ENCODE measurements at regions not wholly inside any gene's neighbourhood (a gene's known extent, or its start where the extent isn't known, plus 50 kb on each side); places are given as distances from the start of the nearest gene placed in this dataset.

DNA sequence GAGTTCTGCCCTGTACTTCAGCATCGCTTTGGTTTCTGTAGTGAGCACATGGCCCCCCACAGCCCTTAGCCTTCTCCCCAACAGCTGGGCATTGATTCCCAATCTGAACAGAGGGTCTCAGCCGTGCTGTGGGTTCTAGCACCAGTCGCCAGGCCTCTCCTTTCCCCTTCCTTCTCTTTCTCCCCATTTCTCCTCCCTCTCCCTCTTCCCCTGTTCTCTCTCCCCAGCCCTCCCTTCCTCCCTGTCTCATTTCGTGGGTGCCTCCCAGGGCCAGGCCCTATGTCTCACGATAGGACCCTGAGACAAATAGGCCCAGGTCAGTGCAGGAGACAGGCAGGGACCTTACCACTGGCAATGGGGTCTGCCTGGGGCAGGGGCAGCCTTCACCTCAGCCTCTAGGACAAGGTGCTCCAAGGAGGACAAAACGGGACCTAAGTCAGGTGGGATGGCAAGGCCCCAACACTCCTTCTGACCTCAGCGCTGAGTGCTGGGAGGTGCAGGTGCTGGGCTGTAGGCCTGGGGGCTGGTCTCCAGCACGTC, 143.4 kb upstream of the GPC1 start:
- no peaks in the 10 kb centered on the region for H3K27me3 ChIP-seq (ENCODE audit: insufficient read depth, low read length)
- no peak overlapping the region for H2BK12ac ChIP-seq (ENCODE audit: low read length)
- H3K9ac ChIP-seq (ENCODE audit: low read length) = no peak overlapping the region
- no peak overlapping the region for H4K8ac ChIP-seq (ENCODE audit: low read depth, low read length)
- no peaks in the 10 kb centered on the region for H3K79me1 ChIP-seq (ENCODE audit: low read length)
- no peak overlapping the region for H2AK5ac ChIP-seq (ENCODE audit: low read length)
- no peak overlapping the region for H3K23ac ChIP-seq (ENCODE audit: low read length)
- H2AFZ ChIP-seq (ENCODE audit: insufficient read depth, low read length, poor library complexity) = no peak overlapping the region
- no peak overlapping the region for H3K4me3 ChIP-seq (ENCODE audit: low read depth, low read length)
- DNase-seq = no peak
- no peak overlapping the region for H4K91ac ChIP-seq (ENCODE audit: low read depth, low read length)
- no peaks in the 10 kb centered on the region for H3K4me1 ChIP-seq (ENCODE audit: control insufficient read depth in 1 of 2, insufficient read depth in 2 of 2, low read length in 2 of 2)
- no peak overlapping the region for H2BK5ac ChIP-seq (ENCODE audit: low read depth, low read length, poor library complexity)
- H3K36me3 ChIP-seq (ENCODE audit: control insufficient read depth in 1 of 2, insufficient read depth in 2 of 2, low read length in 2 of 2) = no peaks in the 10 kb centered on the region
- H4K12ac ChIP-seq (ENCODE audit: low read depth, low read length) = no peak overlapping the region
- H3K4me2 ChIP-seq (ENCODE audit: low read length) = no peak overlapping the region
- H2BK120ac ChIP-seq (ENCODE audit: insufficient read depth, low read length, poor library complexity) = no peak overlapping the region
- H3K9me3 ChIP-seq (ENCODE audit: insufficient read depth, low read depth, low read length) = no peaks in the 10 kb centered on the region
- no peak overlapping the region for H3K4ac ChIP-seq (ENCODE audit: low read depth, low read length)
- no peak overlapping the region for H3K18ac ChIP-seq (ENCODE audit: low read length)
- WGBS (ENCODE audit: extremely low coverage, insufficient coverage, insufficient read length) = no CpG with 5 or more reads among the region's 8 CpGs
- H3K79me2 ChIP-seq (ENCODE audit: control insufficient read depth, insufficient read depth, low read length, poor library complexity) = no peaks in the 10 kb centered on the region
- no peak overlapping the region for H3K14ac ChIP-seq (ENCODE audit: low read length)
- H3K27ac ChIP-seq (ENCODE audit: low read depth, low read length) = no peak overlapping the region

DNA sequence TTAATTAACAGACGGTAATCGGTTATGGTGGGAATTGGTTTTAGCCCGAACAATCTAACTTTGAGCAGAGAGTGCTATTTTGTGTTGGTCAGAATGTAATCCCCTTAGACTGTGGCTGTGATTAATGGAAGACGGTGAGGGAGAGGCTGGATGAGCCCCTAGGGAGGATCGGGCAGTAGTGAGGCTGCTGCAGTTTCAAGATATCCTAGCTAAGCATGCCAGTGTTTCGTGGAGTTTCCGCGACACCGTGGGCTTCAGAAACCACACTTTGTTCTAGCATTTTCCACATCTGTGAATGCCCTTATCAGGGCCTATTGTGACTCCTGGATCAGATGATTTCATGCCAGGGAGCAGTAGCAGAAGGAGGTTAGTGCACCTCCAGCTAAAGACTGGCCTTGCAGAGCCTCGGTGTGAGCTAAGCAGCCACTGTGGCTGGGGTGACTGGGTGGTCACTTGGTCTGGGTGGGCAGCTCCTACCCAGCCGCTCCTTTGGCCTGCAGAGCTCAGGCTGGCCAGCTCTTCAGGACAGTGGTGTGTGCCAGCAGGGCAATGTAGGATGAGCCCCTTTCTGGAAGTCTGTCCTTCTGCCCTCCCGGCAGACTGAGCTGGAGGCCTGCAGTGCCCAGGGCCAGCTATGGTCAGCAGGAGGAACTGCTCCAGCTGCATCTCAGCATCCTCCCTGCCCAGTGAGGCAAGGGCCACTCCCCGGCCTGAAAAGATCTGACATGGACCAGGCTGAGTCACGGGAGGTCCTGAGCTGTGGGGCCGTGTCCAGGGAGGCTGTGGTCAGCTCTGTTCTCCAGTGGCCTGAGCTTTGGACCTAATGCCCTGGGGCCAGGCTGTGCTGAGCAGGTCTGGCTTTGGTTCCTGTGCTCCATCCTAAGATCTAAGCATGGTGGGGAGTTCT, 142.6 kb upstream of the GPC1 start:
- H3K79me2 ChIP-seq (ENCODE audit: control insufficient read depth, insufficient read depth, low read length, poor library complexity) = no peaks in the 10 kb centered on the region
- no peak overlapping the region for H3K27ac ChIP-seq (ENCODE audit: low read depth, low read length)
- no peak overlapping the region for H4K91ac ChIP-seq (ENCODE audit: low read depth, low read length)
- H3K4me2 ChIP-seq (ENCODE audit: low read length) = no peak overlapping the region
- WGBS (ENCODE audit: extremely low coverage, insufficient coverage, insufficient read length) = no CpG with 5 or more reads among the region's 15 CpGs
- H3K9ac ChIP-seq (ENCODE audit: low read length) = no peak overlapping the region
- no peak overlapping the region for H4K12ac ChIP-seq (ENCODE audit: low read depth, low read length)
- no peak overlapping the region for H3K23ac ChIP-seq (ENCODE audit: low read length)
- H2BK5ac ChIP-seq (ENCODE audit: low read depth, low read length, poor library complexity) = no peak overlapping the region
- no peak overlapping the region for H4K8ac ChIP-seq (ENCODE audit: low read depth, low read length)
- H2AFZ ChIP-seq (ENCODE audit: insufficient read depth, low read length, poor library complexity) = no peak overlapping the region
- no peaks in the 10 kb centered on the region for H3K27me3 ChIP-seq (ENCODE audit: insufficient read depth, low read length)
- H3K36me3 ChIP-seq (ENCODE audit: control insufficient read depth in 1 of 2, insufficient read depth in 2 of 2, low read length in 2 of 2) = no peaks in the 10 kb centered on the region
- no peak overlapping the region for H3K14ac ChIP-seq (ENCODE audit: low read length)
- H3K79me1 ChIP-seq (ENCODE audit: low read length) = no peaks in the 10 kb centered on the region
- no peaks in the 10 kb centered on the region for H3K4me1 ChIP-seq (ENCODE audit: control insufficient read depth in 1 of 2, insufficient read depth in 2 of 2, low read length in 2 of 2)
- H2BK12ac ChIP-seq (ENCODE audit: low read length) = no peak overlapping the region
- DNase-seq = no peak
- no peak overlapping the region for H3K18ac ChIP-seq (ENCODE audit: low read length)
- H3K4ac ChIP-seq (ENCODE audit: low read depth, low read length) = no peak overlapping the region
- H2BK120ac ChIP-seq (ENCODE audit: insufficient read depth, low read length, poor library complexity) = no peak overlapping the region
- H3K9me3 ChIP-seq (ENCODE audit: insufficient read depth, low read depth, low read length) = no peaks in the 10 kb centered on the region
- H3K4me3 ChIP-seq (ENCODE audit: low read depth, low read length) = no peak overlapping the region
- H2AK5ac ChIP-seq (ENCODE audit: low read length) = no peak overlapping the region

DNA sequence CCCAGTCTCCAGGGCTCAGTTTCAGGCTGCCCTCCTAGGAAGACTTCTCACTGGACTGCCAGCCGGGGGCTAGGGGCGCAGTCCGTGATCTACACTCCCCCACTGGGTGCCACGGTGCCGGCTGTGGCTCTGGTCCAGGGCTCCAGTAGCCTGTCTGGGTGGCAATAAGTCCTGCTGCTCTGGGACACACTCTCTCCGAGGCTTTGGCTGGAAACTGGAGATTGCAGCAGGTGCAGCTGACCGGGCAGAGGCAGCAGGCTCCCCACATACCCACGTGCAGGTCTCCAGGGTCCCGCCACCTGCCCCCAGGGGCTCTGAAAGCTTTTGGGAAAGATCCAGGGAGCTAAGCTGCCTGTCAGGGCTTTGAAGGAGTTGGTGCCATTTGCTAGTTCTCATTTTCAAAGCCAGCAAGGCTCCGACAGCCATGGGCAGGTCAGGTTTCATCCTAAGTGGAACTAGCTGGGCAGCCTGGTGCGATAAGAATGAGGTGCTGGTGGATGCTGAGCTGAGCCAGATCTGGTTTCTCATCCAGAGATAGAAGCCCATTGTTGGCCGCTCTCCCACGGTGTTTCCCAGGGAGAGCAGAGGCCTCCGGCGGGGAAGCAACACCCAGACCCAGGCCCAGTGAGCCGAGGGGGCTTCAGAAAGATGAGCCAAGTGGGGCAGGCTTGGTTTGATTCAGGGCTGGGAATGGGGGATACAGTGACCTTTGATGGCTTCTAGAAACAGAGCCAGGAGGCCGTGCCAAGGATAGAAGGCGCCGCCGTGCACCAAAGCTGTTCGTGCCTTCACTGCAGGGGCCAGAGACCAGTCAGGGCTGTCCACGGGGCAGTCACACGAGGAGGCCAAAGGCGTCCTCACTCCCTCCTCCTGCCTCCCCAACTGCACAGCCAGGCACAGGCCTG, 141.7 kb upstream of the GPC1 start:
- no peaks in the 10 kb centered on the region for H3K9me3 ChIP-seq (ENCODE audit: insufficient read depth, low read depth, low read length)
- H4K12ac ChIP-seq (ENCODE audit: low read depth, low read length) = no peak overlapping the region
- no peak for DNase-seq
- no peak overlapping the region for H3K9ac ChIP-seq (ENCODE audit: low read length)
- WGBS (ENCODE audit: extremely low coverage, insufficient coverage, insufficient read length) = no CpG with 5 or more reads among the region's 24 CpGs
- H3K79me1 ChIP-seq (ENCODE audit: low read length) = no peaks in the 10 kb centered on the region
- no peaks in the 10 kb centered on the region for H3K79me2 ChIP-seq (ENCODE audit: control insufficient read depth, insufficient read depth, low read length, poor library complexity)
- no peaks in the 10 kb centered on the region for H3K36me3 ChIP-seq (ENCODE audit: control insufficient read depth in 1 of 2, insufficient read depth in 2 of 2, low read length in 2 of 2)
- H3K23ac ChIP-seq (ENCODE audit: low read length) = no peak overlapping the region
- H3K4me3 ChIP-seq (ENCODE audit: low read depth, low read length) = no peak overlapping the region
- no peak overlapping the region for H2BK12ac ChIP-seq (ENCODE audit: low read length)
- H3K4me2 ChIP-seq (ENCODE audit: low read length) = no peak overlapping the region
- H2BK5ac ChIP-seq (ENCODE audit: low read depth, low read length, poor library complexity) = no peak overlapping the region
- no peak overlapping the region for H3K18ac ChIP-seq (ENCODE audit: low read length)
- no peak overlapping the region for H4K8ac ChIP-seq (ENCODE audit: low read depth, low read length)
- H3K4ac ChIP-seq (ENCODE audit: low read depth, low read length) = no peak overlapping the region
- no peak overlapping the region for H2AK5ac ChIP-seq (ENCODE audit: low read length)
- H3K4me1 ChIP-seq (ENCODE audit: control insufficient read depth in 1 of 2, insufficient read depth in 2 of 2, low read length in 2 of 2) = no peaks in the 10 kb centered on the region
- no peak overlapping the region for H3K27ac ChIP-seq (ENCODE audit: low read depth, low read length)
- no peak overlapping the region for H2BK120ac ChIP-seq (ENCODE audit: insufficient read depth, low read length, poor library complexity)
- H3K14ac ChIP-seq (ENCODE audit: low read length) = no peak overlapping the region
- no peak overlapping the region for H4K91ac ChIP-seq (ENCODE audit: low read depth, low read length)
- no peaks in the 10 kb centered on the region for H3K27me3 ChIP-seq (ENCODE audit: insufficient read depth, low read length)
- no peak overlapping the region for H2AFZ ChIP-seq (ENCODE audit: insufficient read depth, low read length, poor library complexity)

DNA sequence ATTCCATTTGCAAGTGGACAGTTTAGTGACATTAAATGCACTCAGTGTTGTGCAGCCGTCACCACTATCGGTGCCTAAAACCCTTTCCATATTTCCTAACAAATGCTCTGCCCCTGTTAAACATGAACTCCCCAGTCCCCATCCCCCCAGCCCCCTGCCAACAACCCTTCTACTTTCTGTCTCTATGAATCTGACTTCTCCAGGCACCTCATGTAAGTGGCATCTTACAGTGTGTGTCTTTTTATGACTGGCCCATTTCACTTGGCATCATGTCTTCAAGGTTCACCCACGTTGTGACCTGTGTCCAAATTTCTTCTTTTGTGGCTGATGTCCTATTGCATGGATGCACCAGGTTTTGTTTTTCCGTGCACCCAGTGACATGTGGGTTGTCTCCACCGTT, 140.9 kb upstream of the GPC1 start:
- no peak overlapping the region for H2BK12ac ChIP-seq (ENCODE audit: low read length)
- peaks cover 3% of the 10 kb centered on the region for H3K9me3 ChIP-seq (ENCODE audit: insufficient read depth, low read depth, low read length)
- H2BK120ac ChIP-seq (ENCODE audit: insufficient read depth, low read length, poor library complexity) = no peak overlapping the region
- WGBS (ENCODE audit: extremely low coverage, insufficient coverage, insufficient read length) = no CpG with 5 or more reads among the region's 5 CpGs
- H4K8ac ChIP-seq (ENCODE audit: low read depth, low read length) = no peak overlapping the region
- no peaks in the 10 kb centered on the region for H3K79me1 ChIP-seq (ENCODE audit: low read length)
- H3K9ac ChIP-seq (ENCODE audit: low read length) = no peak overlapping the region
- no peak overlapping the region for H2BK5ac ChIP-seq (ENCODE audit: low read depth, low read length, poor library complexity)
- no peak overlapping the region for H3K4me3 ChIP-seq (ENCODE audit: low read depth, low read length)
- no peak overlapping the region for H3K4me2 ChIP-seq (ENCODE audit: low read length)
- H3K27ac ChIP-seq (ENCODE audit: low read depth, low read length) = no peak overlapping the region
- no peak overlapping the region for H3K18ac ChIP-seq (ENCODE audit: low read length)
- no peaks in the 10 kb centered on the region for H3K27me3 ChIP-seq (ENCODE audit: insufficient read depth, low read length)
- no peak overlapping the region for H4K12ac ChIP-seq (ENCODE audit: low read depth, low read length)
- H3K79me2 ChIP-seq (ENCODE audit: control insufficient read depth, insufficient read depth, low read length, poor library complexity) = no peaks in the 10 kb centered on the region
- no peaks in the 10 kb centered on the region for H3K36me3 ChIP-seq (ENCODE audit: control insufficient read depth in 1 of 2, insufficient read depth in 2 of 2, low read length in 2 of 2)
- DNase-seq = no peak
- no peak overlapping the region for H2AFZ ChIP-seq (ENCODE audit: insufficient read depth, low read length, poor library complexity)
- no peaks in the 10 kb centered on the region for H3K4me1 ChIP-seq (ENCODE audit: control insufficient read depth in 1 of 2, insufficient read depth in 2 of 2, low read length in 2 of 2)
- H3K4ac ChIP-seq (ENCODE audit: low read depth, low read length) = no peak overlapping the region
- no peak overlapping the region for H3K23ac ChIP-seq (ENCODE audit: low read length)
- H3K14ac ChIP-seq (ENCODE audit: low read length) = no peak overlapping the region
- H4K91ac ChIP-seq (ENCODE audit: low read depth, low read length) = no peak overlapping the region
- no peak overlapping the region for H2AK5ac ChIP-seq (ENCODE audit: low read length)
